Ishikawa (cell line): ENCODE measurements at regions not wholly inside any gene's neighbourhood (a gene's known extent, or its start where the extent isn't known, plus 50 kb on each side); places are given as distances from the start of the nearest gene placed in this dataset.
A peak's percentile ranks its signal among the peaks of the same experiment; 100 is the strongest.

Experiments used
- CEBPB ChIP-seq: IDR thresholded peaks from 2 replicates; pipeline ENCODE4 v1.6.1; 2012
- CREB1 ChIP-seq: IDR thresholded peaks from 2 replicates; pipeline ENCODE4 v1.6.1; 2012; ENCODE audit warnings: low read depth
- EGR1 ChIP-seq: IDR thresholded peaks from 2 replicates; pipeline ENCODE4 v1.6.1; 2012
- EP300 ChIP-seq: IDR thresholded peaks from 2 replicates; pipeline ENCODE4 v1.6.1; 2012; ENCODE audit warnings: borderline replicate concordance
- FOXM1 ChIP-seq: IDR thresholded peaks from 2 replicates; pipeline ENCODE4 v1.6.1; 2012; ENCODE audit warnings: low read depth, borderline replicate concordance
- MAX ChIP-seq: IDR thresholded peaks from 2 replicates; pipeline ENCODE4 v1.6.1; 2012
- NFIC ChIP-seq: IDR thresholded peaks from 2 replicates; pipeline ENCODE4 v1.6.1; 2012
- RAD21 ChIP-seq: IDR thresholded peaks from 2 replicates; pipeline ENCODE4 v1.6.1; 2012; ENCODE audit warnings: low read depth
- REST ChIP-seq: IDR thresholded peaks from 2 replicates; pipeline ENCODE4 v1.6.1; 2012; ENCODE audit warnings: low read depth, mild to moderate bottlenecking
- TAF1 ChIP-seq: IDR thresholded peaks from 2 replicates; pipeline ENCODE4 v1.6.1; 2012; ENCODE audit warnings: low read depth, mild to moderate bottlenecking
- TCF12 ChIP-seq: IDR thresholded peaks from 2 replicates; pipeline ENCODE4 v1.6.1; 2012; ENCODE audit warnings: low read depth
- TEAD4 ChIP-seq: IDR thresholded peaks from 2 replicates; pipeline ENCODE4 v1.6.1; 2012
- USF1 ChIP-seq: IDR thresholded peaks from 2 replicates; pipeline ENCODE4 v1.6.1; 2012
- YY1 ChIP-seq: IDR thresholded peaks from 2 replicates; pipeline ENCODE4 v1.6.1; 2012; ENCODE audit warnings: low read depth
- ZBTB7A ChIP-seq: IDR thresholded peaks from 2 replicates; pipeline ENCODE4 v1.6.1; 2012; ENCODE audit warnings: low read depth

GRCh38 chr12:71385155-71385554 lies 54.4 kb upstream of the LGR5 start:
- TF ChIP-seq CREB1: no peak
- no peak for TF ChIP-seq EP300
- TF ChIP-seq TAF1: no peak
- no peak for TF ChIP-seq RAD21
- TF ChIP-seq REST: no peak
- no peak for TF ChIP-seq NFIC
- no peak for TF ChIP-seq EGR1
- TF ChIP-seq CEBPB: no peak
- TF ChIP-seq TCF12: no peak
- TF ChIP-seq ZBTB7A: no peak
- no peak for TF ChIP-seq MAX
- TF ChIP-seq FOXM1: no peak
- TF ChIP-seq USF1: no peak
- no peak for TF ChIP-seq TEAD4

GRCh38 chr12:71371122-71371521 lies 68.5 kb upstream of the LGR5 start:
- TF ChIP-seq REST (no peak), FOXM1 (no peak), EP300 (no peak), TAF1 (no peak), RAD21 (peak; percentile 33), CREB1 (no peak), TCF12 (no peak), CEBPB (no peak), MAX (no peak)

GRCh38 chr12:71360013-71360412 lies 79.6 kb upstream of the LGR5 start:
- TF ChIP-seq CEBPB (no peak), FOXM1 (no peak), EGR1 (no peak)

GRCh38 chr12:71356569-71356968 lies 83.0 kb upstream of the LGR5 start:
- TF ChIP-seq EP300 (no peak), EGR1 (no peak), USF1 (no peak), CEBPB (no peak), TAF1 (no peak), CREB1 (no peak), RAD21 (no peak), REST (no peak), TCF12 (no peak), NFIC (no peak), ZBTB7A (no peak), TEAD4 (no peak), MAX (no peak), YY1 (no peak), FOXM1 (no peak)

GRCh38 chr12:71354871-71355270 lies 84.7 kb upstream of the LGR5 start:
- no peak for TF ChIP-seq RAD21
- no peak for TF ChIP-seq TEAD4
- no peak for TF ChIP-seq FOXM1
- TF ChIP-seq USF1: no peak
- TF ChIP-seq ZBTB7A: no peak
- TF ChIP-seq TAF1: no peak
- TF ChIP-seq EGR1: no peak
- TF ChIP-seq CREB1: no peak
- TF ChIP-seq NFIC: no peak
- TF ChIP-seq EP300: no peak
- no peak for TF ChIP-seq REST
- no peak for TF ChIP-seq TCF12
- no peak for TF ChIP-seq YY1
